Stimulated activated CD4-positive, alpha-beta T cell treated with anti-CD3 and anti-CD28 coated beads, Interleukin-12 subunit alpha, Interleukin-12 subunit beta, amount 100 ng/mL, for 48 hours (primary cell): ENCODE measurements at regions not wholly inside any gene's neighbourhood (a gene's known extent, or its start where the extent isn't known, plus 50 kb on each side); places are given as distances from the start of the nearest gene placed in this dataset.
"Not testable (repeated sequence)": the region's sequence is repeated elsewhere in the genome, so short reads cannot be mapped to it uniquely, and the experiment has no call there.

Source experiments
- DNase-seq, 3 donors: peaks; one replicate each; pipeline ENCODE4 v3.0.0-alpha.2; 2020; ENCODE audit warnings: low read depth in 2 of 3, low spot score in 1 of 3

DNA sequence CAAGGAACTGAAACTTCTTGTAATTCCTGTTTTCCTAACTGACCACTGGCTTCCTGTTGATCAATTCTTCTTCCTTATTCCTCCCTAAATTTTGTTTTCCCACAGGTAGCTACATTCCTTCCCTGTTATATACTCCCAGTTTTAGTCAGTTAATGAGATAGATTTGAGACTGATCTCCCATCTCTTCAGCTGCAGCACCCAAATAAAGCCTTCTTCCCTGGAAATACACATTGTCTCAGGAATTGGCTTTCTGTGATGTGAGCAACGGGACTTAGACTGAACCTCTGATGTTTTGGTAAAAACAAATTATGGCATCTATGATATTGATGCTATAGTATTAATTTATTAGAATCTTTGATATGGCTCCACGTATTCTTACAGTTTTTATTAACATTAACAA is 617.3 kb upstream of the ST8SIA4 start:
- no peak for DNase-seq

DNA sequence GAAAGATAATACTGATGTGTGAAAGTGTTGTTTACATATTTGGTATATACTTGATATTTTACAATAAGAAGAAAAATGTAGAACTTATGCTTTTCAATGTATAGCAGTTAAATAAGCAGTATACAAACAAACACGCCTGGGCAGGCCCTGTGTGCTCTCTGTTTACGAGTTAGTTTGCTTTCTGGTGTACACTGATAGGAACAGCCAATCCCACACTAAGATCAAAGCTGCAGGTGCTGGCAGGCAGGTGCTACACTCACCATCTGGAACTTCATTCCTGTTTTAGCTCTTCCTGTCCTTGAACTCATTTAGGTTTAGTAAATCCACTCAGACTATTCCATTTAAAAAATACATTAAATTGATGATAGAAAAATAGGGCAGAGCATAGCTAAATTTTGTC is 614.7 kb upstream of the ST8SIA4 start:
- DNase-seq = no peak

GRCh38 chr5:101515721-101516120 is 612.6 kb upstream of the ST8SIA4 start:
- no peak for DNase-seq

DNA sequence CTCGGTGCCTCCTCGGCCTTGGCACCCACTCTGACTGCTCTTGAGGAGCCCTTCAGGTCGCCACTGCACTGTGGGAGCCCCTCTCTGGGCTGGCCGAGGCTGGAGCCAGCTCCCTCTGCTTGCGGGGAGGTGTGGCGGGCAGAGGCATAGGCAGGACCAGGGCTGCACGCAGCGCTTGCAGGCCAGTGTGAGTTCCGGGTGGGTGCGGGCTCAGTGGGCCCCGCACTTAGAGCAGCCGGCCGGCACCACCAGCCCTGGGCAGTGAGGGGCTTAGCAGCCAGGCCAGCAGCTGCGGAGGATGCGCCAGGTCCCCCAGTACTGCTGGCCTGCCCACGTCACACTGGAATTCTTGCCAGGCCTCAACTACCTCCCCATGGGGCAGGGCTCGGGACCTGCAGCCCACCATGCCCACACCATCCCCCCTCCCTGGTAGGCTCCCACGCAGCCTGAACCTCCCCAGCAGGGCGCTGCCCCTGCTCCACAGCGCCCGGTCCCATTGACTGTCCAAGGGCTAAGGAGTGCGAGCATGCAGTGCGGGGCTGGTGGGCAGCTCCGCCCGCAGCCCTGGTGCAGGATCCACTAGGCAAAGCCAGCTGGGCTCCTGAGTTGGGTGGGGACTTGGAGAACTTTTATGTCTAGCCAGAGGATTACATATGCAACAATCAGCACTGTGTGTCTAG is 602.9 kb upstream of the ST8SIA4 start:
- DNase-seq = no peak

- DNase-seq = no peak
Measured at GRCh38 chr5:101482931-101483330, 579.8 kb upstream of the ST8SIA4 start.

DNA sequence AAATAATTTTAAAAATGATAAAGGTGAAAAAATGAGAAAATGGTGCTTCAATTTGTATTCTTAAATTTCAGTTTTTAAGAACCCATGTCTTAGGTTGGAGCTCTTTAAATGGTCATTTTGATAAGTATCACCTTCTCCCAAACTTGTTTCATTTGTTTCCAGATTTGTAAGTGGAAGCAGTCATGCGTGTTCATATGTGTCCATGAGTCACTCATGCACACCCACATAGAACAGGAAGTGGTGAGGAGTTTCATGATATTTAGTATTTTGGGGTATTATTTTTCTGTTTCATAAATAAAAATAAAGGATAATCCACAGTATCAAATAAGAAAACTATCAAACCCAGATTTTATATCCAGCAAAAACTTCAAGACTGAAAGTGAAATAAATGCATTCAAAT is 570.4 kb upstream of the ST8SIA4 start:
- no peak for DNase-seq

DNA sequence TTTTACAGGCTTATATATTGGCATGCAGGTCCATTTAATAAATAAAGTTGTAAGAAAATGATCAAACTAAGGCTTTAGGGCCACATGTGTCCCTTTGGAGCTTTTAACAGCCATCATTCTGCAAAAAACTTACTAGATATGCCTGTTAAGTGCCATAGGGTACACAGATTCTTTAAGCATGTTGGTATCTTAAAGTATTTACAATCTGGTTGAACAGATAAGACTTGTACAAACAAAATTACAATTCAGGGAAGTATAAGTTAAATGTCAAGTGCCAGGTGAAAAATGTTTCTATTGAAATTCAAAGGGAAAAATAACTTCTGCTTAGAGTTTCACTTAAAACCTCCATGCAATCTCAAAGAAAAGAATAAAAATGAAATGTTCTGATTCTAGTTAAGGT is 558.4 kb upstream of the ST8SIA4 start:
- no peak for DNase-seq

DNA sequence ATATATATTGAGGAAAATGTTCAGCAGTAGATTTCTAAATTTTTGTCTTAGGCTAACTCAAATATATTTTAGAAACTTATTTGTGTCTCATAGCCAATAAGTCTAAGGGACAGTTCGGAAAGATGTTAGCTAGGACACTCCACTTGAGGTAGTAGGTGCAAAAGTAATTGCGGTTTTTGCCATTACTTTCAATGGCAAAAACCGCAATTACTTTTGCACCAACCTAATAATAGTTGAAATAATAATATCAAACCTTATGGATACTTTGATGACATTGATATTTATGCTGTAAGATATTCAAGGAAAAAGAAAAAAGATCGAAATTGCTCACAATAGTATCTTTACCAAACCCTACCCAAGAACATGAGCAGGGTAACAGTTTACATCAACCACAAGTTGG is 555.5 kb upstream of the ST8SIA4 start:
- no peak for DNase-seq

DNA sequence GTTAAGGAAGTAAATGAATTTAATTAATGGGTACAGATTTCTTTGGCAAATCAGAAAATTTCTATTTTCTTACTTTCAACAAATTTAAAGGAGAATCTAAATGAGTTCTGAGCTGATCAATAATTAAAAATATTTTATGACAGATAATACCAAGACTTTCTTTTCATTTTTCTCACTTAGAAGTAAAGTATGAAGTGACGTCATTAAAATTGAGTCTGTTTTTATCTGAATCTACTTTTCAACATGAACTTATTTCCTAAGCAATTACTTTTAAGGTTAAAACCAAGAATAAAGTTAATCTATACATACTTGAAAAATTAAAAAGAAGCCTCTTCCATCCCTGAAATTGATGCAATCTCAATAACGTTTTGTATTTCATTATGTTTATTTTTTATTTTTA is 552.8 kb upstream of the ST8SIA4 start:
- DNase-seq = no peak

DNA sequence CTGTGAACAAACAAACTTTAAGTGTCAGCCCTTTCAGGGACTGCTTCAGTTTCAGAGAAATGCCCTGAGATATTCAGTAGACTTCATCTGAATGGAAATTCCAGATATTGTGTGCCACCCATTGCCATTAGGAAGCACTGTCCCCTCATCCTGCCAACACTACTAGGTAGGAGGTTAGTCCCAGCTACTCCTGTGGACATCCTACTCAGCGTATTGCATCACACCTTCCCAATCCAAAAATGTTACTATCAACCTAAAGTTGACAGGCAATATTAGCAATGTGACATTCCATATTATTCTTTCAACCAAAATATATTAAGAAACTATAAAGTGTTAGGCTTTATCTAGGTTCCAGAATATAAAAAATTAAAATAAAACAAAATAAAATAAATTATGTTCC is 552.0 kb upstream of the ST8SIA4 start:
- DNase-seq = no peak

- not testable (repeated sequence) for DNase-seq
Measured at GRCh38 chr5:101442281-101442680, 539.2 kb upstream of the ST8SIA4 start.

DNA sequence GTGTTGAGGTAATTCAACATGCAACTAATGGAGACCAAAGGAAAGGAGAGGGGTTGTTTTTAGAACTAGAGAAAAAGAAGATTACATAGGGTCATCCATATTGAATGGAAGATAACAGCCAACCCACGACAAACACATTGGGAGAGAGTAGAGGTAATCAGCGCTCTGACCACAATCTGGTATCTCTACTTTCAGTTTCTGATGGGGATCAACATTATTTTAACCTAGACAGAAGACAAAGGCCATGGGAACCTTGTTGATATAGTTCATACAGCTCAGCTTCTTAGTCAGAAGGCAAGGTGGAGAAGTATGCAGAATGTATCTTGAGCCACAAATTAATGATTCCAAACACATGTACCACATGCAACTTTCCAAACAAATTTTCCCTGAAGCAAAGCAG is 537.1 kb upstream of the ST8SIA4 start:
- DNase-seq = no peak

GRCh38 chr5:101437351-101437750 is 534.3 kb upstream of the ST8SIA4 start:
- no peak for DNase-seq

DNA sequence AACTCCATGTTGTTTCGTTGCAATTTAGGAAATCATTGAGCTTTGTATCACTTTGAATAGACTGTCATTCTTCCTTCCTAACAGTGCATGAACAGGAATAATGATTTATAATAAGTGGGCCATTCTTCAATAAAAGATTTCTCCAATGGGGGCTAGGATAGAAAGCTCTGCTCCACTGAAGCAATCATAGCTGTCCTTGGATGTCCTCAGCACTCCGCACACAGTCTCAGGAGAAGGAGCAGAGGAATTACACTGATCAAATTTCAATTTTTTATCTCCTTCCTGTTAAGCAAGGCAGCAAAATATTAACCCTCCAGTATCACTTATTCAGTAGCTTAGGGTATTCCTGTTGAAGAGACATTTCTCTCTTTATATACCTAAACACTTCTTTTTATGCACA is 532.7 kb upstream of the ST8SIA4 start:
- DNase-seq = no peak

DNA sequence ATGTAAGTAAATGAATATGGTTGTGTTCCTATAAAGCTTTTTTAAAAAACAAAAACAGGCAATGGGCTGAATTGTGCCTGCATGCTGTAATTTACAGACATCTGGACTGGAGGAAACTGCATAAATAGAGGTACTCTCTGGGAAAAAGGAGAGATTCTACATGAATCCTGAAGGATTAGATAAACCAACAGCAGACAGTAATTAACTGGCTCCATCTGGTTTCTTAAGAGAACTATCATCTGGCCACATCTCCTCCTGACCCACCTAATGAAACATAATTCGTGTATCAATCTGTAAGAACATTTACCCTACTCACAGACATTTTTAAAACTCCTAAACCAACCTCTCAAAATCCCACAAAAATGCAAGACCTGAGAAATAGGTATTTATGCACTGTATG is 528.1 kb upstream of the ST8SIA4 start:
- no peak for DNase-seq

DNA sequence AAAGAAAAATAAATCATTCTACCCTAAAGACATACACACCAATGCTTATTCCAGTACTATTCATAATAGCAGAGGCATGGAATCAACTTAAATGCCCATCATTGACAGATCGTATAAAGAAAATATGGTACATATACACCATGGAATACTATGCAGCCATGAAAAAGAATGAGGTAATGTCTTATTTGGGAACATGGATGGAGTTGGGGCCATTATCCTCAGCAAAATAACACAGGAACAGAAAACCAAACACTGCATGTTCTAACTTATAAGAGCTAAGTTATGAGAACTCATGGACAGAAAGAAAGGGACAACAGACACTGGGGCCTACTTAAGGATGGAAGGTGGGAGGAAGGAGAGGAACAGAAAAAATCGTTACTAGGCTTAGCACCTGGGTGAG is 527.5 kb upstream of the ST8SIA4 start:
- no peak for DNase-seq

DNA sequence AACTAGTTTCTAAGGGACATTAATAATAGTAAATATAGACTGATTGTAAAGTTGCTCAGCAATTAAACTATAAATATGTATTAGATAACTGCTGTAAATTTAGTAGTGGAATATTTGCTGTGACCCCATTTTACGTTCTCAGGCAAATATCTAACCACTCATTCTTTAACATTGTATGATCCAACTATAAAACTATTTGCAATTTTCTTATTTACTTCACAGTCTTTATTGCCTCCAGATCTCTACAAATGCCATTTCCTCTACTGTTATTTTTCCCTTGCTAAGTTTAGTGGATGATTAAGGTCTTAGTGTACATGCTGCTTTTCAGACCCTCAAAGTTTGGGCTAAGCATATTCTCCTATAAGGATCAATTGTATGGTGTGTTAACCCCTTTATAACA is 526.2 kb upstream of the ST8SIA4 start:
- DNase-seq = no peak

DNA sequence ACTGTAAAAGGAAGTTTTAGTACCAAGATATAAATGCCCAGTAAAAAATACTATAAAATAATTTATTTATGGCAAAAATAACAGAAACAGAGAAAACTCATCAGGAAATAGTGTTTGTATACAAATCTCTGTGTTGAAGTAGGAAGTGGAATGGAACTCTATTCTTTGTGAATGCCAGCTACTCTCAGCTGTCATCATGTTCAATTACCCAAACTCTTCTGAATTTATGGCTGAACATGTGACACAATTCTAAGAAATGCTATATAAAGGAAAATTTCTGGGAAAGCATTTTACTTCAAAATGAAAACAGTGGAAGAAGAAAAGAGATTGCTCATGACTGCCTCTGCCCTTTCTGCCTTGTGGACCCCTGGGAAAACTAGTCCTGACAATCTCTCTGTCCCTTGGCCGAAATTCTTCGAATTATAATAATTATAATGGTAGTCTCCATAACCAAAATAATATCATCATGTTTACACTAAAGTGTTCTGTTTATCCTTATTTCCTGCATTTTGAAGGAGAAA is 522.3 kb upstream of the ST8SIA4 start:
- no peak for DNase-seq

- no peak for DNase-seq
Measured at GRCh38 chr5:101424530-101425175, 521.6 kb upstream of the ST8SIA4 start.

GRCh38 chr5:101418713-101419118 is 515.6 kb upstream of the ST8SIA4 start:
- DNase-seq = no peak

- DNase-seq = no peak
Measured at GRCh38 chr5:101404531-101404930, 501.4 kb upstream of the ST8SIA4 start.

GRCh38 chr5:101393795-101394450 is 490.8 kb upstream of the ST8SIA4 start:
- DNase-seq = no peak
